Neural cell (in vitro differentiated cells): ENCODE measurements at regions not wholly inside any gene's neighbourhood (a gene's known extent, or its start where the extent isn't known, plus 50 kb on each side); places are given as distances from the start of the nearest gene placed in this dataset.

Experiments used
- H2AFZ ChIP-seq: fragments of 200-600, 300-800 bp; sonication (generic), shearing (Covaris generic); 2 replicates; pipeline ENCODE4 v1.6.0; 2014; ENCODE audit warnings: low read depth, mild to moderate bottlenecking, antibody characterized with exemption, low read length, moderate library complexity
- H3F3A ChIP-seq: fragments of 200-600 bp; shearing (Covaris generic); 2 replicates; pipeline ENCODE4 v1.6.1; 2016; ENCODE audit warnings: mild to moderate bottlenecking, moderate library complexity, mixed read lengths, antibody characterized with exemption, low read length; ENCODE audit not compliant: insufficient read depth, poor library complexity, severe bottlenecking
- H3K27ac ChIP-seq: fragments of 200-600, 300-800 bp; sonication (generic), shearing (Covaris generic); 2 replicates; pipeline ENCODE4 v1.5.1; 2014; ENCODE audit warnings: mild to moderate bottlenecking, low read length, moderate library complexity
- H3K27me3 ChIP-seq: fragments of 300-800, 200-600 bp; sonication (generic), shearing (Covaris generic); 2 replicates; pipeline ENCODE4 v1.6.0; 2014; ENCODE audit warnings: mild to moderate bottlenecking, low read depth, low read length, moderate library complexity; ENCODE audit not compliant: insufficient read depth
- H3K36me3 ChIP-seq: fragments of 300-800, 200-600 bp; sonication (generic), shearing (Covaris generic); 2 replicates; pipeline ENCODE4 v1.5.1; 2014; ENCODE audit warnings: mild to moderate bottlenecking, antibody characterized with exemption, low read length, moderate library complexity; ENCODE audit not compliant: insufficient read depth
- H3K4me2 ChIP-seq: fragments of 300-800, 200-600 bp; sonication (generic), shearing (Covaris generic); 2 replicates; pipeline ENCODE4 v1.6.0; 2014; ENCODE audit warnings: mild to moderate bottlenecking, low read length
- H3K4me3 ChIP-seq: fragments of 300-800, 200-600 bp; sonication (generic), shearing (Covaris generic); 2 replicates; pipeline ENCODE4 v1.5.1; 2014; ENCODE audit warnings: mild to moderate bottlenecking, low read length, moderate library complexity
- H3K79me2 ChIP-seq: fragments of 200-600 bp; shearing (Covaris generic); replicated peaks from 2 replicates; pipeline ENCODE4 v1.6.0; 2014; ENCODE audit warnings: mild to moderate bottlenecking, low read length, moderate library complexity; ENCODE audit not compliant: insufficient read depth
- H3K9ac ChIP-seq: fragments of 300-800, 200-600 bp; sonication (generic), shearing (Covaris generic); 2 replicates; pipeline ENCODE4 v1.6.1; 2016; ENCODE audit warnings: mild to moderate bottlenecking, low read length, mixed read lengths
- H3K9me2 ChIP-seq: fragments of 200-600 bp; shearing (Covaris generic); 2 replicates; pipeline ENCODE4 v1.6.1; 2016; ENCODE audit warnings: mild to moderate bottlenecking, low read length, mixed read lengths; ENCODE audit not compliant: insufficient read depth
- H3K9me3 ChIP-seq: fragments of 200-600, 300-800 bp; sonication (generic), shearing (Covaris generic); 2 replicates; pipeline ENCODE4 v1.6.1; 2016; ENCODE audit warnings: mild to moderate bottlenecking, mixed run types, low read length, moderate library complexity, mixed read lengths
- H4K20me1 ChIP-seq: fragments of 200-600 bp; shearing (Covaris generic); 2 replicates; pipeline ENCODE4 v1.6.1; 2016; ENCODE audit warnings: mild to moderate bottlenecking, mixed run types; ENCODE audit not compliant: insufficient read depth
- CTCF ChIP-seq: fragments of 450-650 bp; IDR thresholded peaks from 2 replicates; pipeline ENCODE4 v1.5.1; 2014; ENCODE audit warnings: antibody characterized with exemption, mild to moderate bottlenecking, moderate library complexity; ENCODE audit not compliant: poor library complexity, severe bottlenecking
- EP300 ChIP-seq: fragments of 450-650 bp; conservative IDR thresholded peaks from 2 replicates; pipeline ENCODE4 v1.6.1; 2014; ENCODE audit warnings: antibody characterized with exemption, mild to moderate bottlenecking, moderate library complexity; ENCODE audit not compliant: poor library complexity, severe bottlenecking
- EZH2 ChIP-seq: fragments of 200-600, 300-800 bp; shearing (Covaris generic), sonication (generic); IDR thresholded peaks from 2 replicates; pipeline ENCODE4 v1.6.1; 2014; ENCODE audit warnings: antibody characterized with exemption, low read length, borderline replicate concordance, mild to moderate bottlenecking; ENCODE audit not compliant: insufficient read depth, poor library complexity, severe bottlenecking
- MXI1 ChIP-seq: fragments of 450-650 bp; conservative IDR thresholded peaks from 2 replicates; pipeline ENCODE4 v1.6.1; 2014; ENCODE audit warnings: antibody characterized with exemption, mild to moderate bottlenecking; ENCODE audit not compliant: poor library complexity, severe bottlenecking
- POLR2AphosphoS5 ChIP-seq: IDR thresholded peaks from 2 replicates; pipeline ENCODE4 v1.6.1; 2012
- RAD21 ChIP-seq: fragments of 450-650 bp; conservative IDR thresholded peaks from 2 replicates; pipeline ENCODE4 v1.6.1; 2014; ENCODE audit warnings: antibody characterized with exemption, mild to moderate bottlenecking, moderate library complexity
- REST ChIP-seq: IDR thresholded peaks from 2 replicates; pipeline ENCODE4 v1.6.1; 2012; ENCODE audit warnings: borderline replicate concordance
- SMC3 ChIP-seq: fragments of 450-650 bp; conservative IDR thresholded peaks from 2 replicates; pipeline ENCODE4 v1.6.1; 2014; ENCODE audit warnings: antibody characterized with exemption, mild to moderate bottlenecking, moderate library complexity; ENCODE audit not compliant: poor library complexity
- TAF1 ChIP-seq: IDR thresholded peaks from 2 replicates; pipeline ENCODE4 v1.6.1; 2012; ENCODE audit warnings: low read depth

- TF ChIP-seq EZH2 (no peak), CTCF (no peak), EP300 (peak; percentile 99), SMC3 (no peak), RAD21 (no peak), MXI1 (no peak), REST (peak; percentile 77), TAF1 (peak; percentile 17), POLR2AphosphoS5 (peak; percentile 89)
- peak overlapping the region; percentile 78 for H3K27ac ChIP-seq
Measured at GRCh38 chr4:186351668-186352194, 85.7 kb downstream of the F11 start.

GRCh38 chr4:186348433-186348832, 82.4 kb downstream of the F11 start:
- no peaks in the 10 kb centered on the region for H3K79me2 ChIP-seq
- H4K20me1 ChIP-seq = no peaks in the 10 kb centered on the region
- H3K9me3 ChIP-seq = no peaks in the 10 kb centered on the region
- no peak overlapping the region for H3K4me3 ChIP-seq
- no peaks in the 10 kb centered on the region for H3K36me3 ChIP-seq
- H2AFZ ChIP-seq = no peak overlapping the region
- H3F3A ChIP-seq = no peaks in the 10 kb centered on the region
- H3K4me2 ChIP-seq = no peak overlapping the region
- no peaks in the 10 kb centered on the region for H3K27me3 ChIP-seq
- H3K9me2 ChIP-seq = no peaks in the 10 kb centered on the region
- no peak for TF ChIP-seq REST
- no peak for TF ChIP-seq POLR2AphosphoS5
- no peak for TF ChIP-seq TAF1
- TF ChIP-seq EP300 = no peak
- no peak for TF ChIP-seq CTCF
- no peak for TF ChIP-seq MXI1
- H3K9ac ChIP-seq = no peak overlapping the region
- H3K27ac ChIP-seq = no peak overlapping the region

More at GRCh38 chr4:186351668-186352194, 85.7 kb downstream of the F11 start:
- Histone ChIP-seq H3K9ac (peak overlapping the region; percentile 27), H3K9me2 (no peaks in the 10 kb centered on the region), H3K9me3 (no peaks in the 10 kb centered on the region), H3F3A (no peaks in the 10 kb centered on the region), H3K36me3 (no peaks in the 10 kb centered on the region), H2AFZ (no peak overlapping the region), H3K4me3 (peak overlapping the region; percentile 38), H3K4me2 (peak overlapping the region; percentile 38), H4K20me1 (no peaks in the 10 kb centered on the region), H3K79me2 (no peaks in the 10 kb centered on the region), H3K27me3 (no peaks in the 10 kb centered on the region)
